ENCODE measurements at regions not wholly inside any gene's neighbourhood (a gene's known extent, or its start where the extent isn't known, plus 50 kb on each side); places are given as distances from the start of the nearest gene placed in this dataset.
"Not testable (repeated sequence)": the region's sequence is repeated elsewhere in the genome, so short reads cannot be mapped to it uniquely, and the experiment has no call there.

DNA sequence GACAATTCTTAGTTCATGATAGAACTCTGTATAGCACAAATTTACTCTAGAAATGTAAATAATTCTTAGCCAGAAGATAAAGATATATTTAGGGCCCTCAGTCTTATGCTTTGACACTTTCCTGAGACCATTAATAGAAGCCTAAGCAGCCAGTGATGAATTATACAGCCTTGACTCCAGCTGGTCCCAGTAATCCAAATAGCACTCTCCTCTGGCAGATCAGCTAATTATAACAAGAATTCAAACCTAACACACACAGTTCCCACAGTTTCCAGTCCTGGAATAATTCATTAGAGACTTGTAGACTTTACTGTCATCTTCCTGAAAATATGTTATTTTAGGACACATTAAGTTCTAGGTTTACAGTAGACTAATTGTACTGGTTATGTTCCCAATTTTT is 50.4 kb downstream of the SHOC1 start:
- no peak for DNase-seq

DNA sequence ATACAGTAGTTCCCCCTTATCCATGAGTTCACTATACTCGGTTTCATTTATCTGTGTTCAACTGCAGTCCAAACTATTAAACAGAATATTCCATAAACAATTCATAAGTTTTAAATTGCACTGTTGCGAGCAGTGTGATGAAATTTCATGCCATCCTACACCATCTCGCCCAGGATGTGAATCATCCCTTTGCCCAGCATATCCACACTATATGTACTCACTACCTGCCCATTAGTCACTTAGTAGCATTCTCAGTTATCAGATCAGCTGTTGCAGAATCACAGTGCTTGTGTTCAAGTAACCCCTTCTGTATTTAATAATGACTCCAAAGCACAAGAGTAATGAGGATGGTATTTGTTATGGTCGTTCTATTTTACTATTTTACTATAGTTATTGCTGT is 51.5 kb downstream of the SHOC1 start:
- DNase-seq: no peak

DNA sequence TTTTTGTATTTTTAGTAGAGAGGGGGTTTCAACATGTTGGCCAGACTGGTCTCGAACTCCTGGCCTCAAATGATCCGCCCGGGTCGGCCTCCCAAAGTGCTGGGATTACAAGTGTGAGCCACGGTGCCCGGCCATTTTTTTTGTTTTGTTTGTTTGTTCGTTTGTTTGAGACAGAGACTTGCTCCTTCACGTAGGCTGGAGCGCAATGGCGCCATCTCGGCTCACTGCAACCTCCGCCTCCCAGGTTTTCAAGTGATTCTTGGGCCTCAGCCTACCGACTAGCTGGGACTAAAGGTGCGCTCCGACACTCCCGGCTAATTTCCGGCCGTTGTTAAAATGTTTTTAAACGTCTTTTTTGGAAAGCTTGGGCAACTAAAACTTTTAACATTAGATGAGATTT is 54.0 kb downstream of the SHOC1 start:
- no peak for DNase-seq

DNA sequence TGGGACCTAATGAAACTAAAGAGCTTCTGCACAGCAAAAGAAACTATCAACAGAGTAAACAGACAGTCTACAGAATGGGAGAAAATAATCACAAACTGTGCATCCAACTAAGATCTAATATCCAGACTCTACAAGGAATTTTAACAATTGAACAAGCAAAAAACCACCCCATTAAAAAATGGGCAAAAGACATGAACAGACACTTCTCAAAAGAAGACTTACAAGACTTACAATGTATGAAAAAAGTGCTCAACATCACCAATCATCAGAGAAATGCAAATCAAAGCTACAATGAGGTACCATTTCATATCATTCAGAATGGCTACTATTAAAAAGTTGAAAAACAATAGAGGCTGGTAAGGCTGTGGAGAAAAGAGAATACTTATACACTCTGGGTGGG is 58.0 kb downstream of the SHOC1 start:
- no peak for DNase-seq

DNA sequence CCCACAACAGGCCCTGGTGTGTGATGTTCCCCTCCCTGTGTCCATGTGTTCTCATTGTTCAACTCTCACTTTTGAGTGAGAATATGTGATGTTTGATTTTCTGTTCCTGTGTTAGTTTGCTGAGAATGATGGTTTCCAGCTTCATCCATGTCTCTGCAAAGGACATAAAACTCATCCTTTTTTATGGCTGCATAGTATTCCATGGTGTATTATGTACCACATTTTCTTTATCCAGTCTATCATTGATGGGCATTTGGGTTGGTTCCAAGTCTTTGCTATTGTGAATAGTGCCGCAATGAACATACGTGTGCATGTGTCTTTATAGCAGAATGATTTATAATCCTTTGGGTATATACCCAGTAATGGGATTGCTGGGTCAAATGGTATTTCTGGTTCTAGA is 59.4 kb downstream of the SHOC1 start:
- DNase-seq: not testable (repeated sequence)

DNA sequence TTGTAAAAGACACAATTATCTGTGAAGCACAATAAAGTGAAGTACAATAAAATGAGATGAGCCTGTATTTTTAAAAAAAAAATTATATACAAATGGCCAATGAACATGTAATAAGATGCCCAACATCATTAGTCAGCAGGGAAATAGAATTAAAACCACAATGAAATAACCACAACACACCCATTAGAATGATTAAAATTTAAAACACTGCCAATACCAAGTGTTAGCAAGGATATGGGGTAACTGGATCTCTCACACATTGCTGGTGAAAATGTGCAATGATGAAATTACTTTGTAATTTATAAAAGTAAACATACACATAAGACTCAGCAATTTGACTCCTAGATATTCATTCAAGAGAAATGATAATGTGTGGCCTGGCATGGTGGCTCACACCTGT is 62.8 kb downstream of the SHOC1 start:
- no peak for DNase-seq

DNA sequence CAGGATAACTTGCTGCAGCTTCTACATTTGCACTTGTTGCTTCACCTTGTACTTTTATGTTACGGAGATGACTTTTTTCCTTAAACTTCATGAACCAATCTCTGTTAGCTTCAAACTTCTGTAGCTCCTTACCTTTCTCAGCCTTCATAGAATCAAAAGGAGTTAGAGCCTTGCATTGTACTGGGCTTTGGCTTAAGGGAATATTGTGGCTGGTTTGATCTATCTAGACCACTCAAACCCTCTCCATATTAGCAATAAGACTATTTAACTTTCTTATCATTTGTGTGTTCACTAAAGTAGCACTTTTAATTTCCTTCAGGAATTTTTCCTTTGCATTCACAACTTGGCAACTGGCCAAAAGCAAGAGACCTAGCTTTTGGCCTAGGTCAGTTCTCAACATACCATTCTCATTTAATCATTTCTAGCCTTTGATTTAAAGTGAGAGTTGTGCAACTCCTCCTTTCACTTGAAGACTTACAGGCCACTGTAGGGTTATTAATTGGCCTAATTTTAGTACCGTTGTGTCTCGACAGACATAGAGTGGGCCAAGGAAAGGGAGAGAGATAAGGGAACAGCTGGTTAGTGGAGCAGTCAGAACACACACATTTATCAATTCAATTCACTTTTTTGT is 63.7 kb downstream of the SHOC1 start:
- no peak for DNase-seq

DNA sequence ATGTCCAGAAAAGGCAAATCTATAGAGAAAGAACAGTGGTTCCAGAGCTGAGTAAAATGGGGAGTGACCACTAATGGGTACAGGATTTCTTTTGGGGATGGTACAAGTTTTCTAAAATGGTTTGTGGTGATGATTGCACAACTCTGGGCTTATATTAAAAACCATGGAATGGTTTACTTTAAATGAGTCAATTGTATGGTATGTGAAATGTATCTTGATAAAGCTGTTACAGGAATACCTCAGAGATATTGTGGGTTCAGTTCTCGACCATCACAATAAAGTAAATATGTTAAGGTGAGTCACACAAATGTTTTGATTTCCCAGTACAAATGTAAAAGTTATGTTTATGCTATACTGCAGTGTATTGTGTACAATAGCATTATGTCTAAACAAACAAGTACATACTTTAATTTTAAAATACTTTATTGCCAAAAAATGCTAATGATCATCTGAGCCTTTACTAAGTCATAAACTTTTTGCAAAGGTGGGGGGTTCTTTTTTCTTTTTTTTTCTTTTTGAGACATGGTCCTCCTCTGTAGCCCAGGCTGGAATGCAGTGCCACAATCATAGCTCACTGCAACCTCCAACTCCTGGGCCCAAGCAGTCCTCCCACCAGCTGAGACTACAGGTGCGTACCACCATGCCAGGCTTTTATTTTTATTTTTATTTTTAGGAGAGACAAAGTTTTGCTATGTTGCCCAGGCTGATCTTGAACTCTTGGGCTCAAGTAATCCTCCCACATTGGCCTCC is 65.9 kb downstream of the SHOC1 start:
- no peak for DNase-seq

DNA sequence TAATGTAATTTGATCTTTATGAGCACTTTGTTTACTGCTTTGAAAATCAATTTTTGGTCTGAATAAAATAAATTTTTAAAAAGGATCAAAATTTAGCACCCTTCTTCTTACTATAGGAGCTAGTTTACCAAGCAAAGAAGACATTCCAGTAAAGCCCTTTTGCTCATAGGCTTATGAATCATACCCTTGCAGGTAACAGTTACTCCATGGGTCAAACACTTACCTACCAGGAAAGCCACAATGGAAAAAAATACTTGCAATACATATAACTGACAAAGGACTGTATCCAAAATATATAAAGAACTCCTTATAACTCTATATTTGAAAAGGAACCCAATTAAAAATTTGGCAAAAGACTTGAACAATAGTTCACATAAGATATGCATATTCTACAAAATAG is 66.6 kb downstream of the SHOC1 start:
- DNase-seq: no peak

DNA sequence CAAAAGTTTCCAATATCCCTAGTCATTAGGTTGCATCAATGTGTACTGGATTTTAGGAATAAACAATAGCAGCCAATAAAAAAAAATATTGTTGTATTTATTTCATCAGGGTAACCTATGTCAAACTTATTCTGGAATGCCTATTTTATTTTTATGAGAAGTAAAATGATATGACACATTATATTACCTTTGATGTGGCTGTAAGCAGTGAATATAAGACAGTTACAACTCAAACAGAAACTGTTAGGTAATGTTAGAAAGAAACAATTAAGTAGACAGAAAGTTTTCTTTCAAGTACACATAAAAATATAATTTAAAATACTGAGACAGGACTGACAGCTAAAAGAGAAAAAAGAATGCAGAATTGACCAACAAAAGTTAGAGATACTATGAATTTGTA is 65.5 kb downstream of the GNG10 start:
- no peak for DNase-seq

DNA sequence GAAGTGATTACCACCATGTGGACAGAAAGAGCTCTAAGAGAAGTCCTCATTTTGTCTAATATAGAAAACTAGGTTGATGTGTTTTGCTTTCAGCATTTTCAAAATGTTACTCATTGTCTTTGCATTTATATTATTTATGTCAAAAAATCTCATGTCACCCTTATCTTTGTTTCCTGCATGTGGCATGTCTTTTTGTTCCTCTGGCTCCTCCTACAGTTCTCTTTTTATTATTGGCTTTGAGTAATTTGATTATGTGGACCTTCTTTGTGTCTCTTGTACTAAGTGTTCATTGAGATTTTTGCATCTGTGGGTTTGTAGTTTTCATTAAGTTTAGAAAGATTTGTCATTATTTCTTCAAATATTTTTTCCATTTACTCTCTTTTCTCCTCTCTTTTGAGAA is 58.8 kb downstream of the GNG10 start:
- peak in 1 of 2 donors; percentile 2 for DNase-seq

Data from CD4-positive, alpha-beta T cell treated with Interleukin-4 for 1 hour (primary cell).